B cell (primary cell): ENCODE measurements at regions not wholly inside any gene's neighbourhood (a gene's known extent, or its start where the extent isn't known, plus 50 kb on each side); places are given as distances from the start of the nearest gene placed in this dataset.

Experiments
- EZH2 ChIP-seq: IDR thresholded peaks from 2 replicates; pipeline ENCODE4 v1.6.1; 2012; ENCODE audit warnings: borderline replicate concordance, low read depth, mild to moderate bottlenecking, moderate library complexity, low read length; ENCODE audit not compliant: insufficient read depth, poor library complexity, severe bottlenecking
- TF ChIP-seq, protein P1 (sequence below): fragments of 200-600 bp; IDR thresholded peaks from one replicate; pipeline ENCODE4 v1.8.0; 2022; ENCODE audit warnings: antibody characterized with exemption, mild to moderate bottlenecking

DNA sequence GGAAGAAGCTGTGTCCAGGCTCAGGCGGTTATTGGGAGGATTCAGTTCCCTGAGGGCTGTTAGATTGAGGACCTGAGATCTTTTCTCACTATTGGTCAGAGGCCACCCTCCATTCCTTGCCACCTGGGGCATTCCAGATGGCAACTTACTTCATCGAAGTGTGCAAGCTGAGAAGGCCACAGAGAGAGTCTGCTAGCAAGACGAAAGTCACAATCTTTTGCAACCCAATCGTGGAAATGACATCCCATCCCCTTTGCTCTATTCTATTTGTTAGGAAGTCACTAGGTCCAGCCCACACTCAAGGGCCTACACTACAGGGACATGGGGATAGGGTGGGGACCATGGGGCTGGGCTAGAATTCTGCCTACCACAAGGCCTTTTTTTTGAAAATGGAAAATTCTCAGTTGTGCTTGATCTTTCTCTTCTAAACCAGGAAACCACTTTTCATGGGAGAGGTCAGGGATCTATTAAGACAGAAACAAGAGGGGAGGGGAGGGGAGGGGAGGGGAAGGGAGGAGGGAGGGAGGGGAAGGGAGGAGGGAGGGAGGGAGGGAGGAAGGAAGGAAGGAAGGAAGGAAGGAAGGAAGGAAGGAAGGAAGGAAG is 217.2 kb downstream of the BCAS1 start:
- TF ChIP-seq, protein P1, sequence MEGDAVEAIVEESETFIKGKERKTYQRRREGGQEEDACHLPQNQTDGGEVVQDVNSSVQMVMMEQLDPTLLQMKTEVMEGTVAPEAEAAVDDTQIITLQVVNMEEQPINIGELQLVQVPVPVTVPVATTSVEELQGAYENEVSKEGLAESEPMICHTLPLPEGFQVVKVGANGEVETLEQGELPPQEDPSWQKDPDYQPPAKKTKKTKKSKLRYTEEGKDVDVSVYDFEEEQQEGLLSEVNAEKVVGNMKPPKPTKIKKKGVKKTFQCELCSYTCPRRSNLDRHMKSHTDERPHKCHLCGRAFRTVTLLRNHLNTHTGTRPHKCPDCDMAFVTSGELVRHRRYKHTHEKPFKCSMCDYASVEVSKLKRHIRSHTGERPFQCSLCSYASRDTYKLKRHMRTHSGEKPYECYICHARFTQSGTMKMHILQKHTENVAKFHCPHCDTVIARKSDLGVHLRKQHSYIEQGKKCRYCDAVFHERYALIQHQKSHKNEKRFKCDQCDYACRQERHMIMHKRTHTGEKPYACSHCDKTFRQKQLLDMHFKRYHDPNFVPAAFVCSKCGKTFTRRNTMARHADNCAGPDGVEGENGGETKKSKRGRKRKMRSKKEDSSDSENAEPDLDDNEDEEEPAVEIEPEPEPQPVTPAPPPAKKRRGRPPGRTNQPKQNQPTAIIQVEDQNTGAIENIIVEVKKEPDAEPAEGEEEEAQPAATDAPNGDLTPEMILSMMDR, result no peak
- no peak for TF ChIP-seq EZH2
